HepG2 (cell line): ENCODE measurements at regions not wholly inside any gene's neighbourhood (a gene's known extent, or its start where the extent isn't known, plus 50 kb on each side); places are given as distances from the start of the nearest gene placed in this dataset.

Source experiments
- ARID5B ChIP-seq: IDR thresholded peaks from 2 replicates; pipeline ENCODE4 v1.4.0; 2020; ENCODE audit warnings: mild to moderate bottlenecking, missing genetic modification reagents
- CENPX ChIP-seq: sonication (generic); formaldehyde crosslinking; IDR thresholded peaks from 2 replicates; pipeline ENCODE4 v1.9.0; 2021; ENCODE audit warnings: mild to moderate bottlenecking, missing genetic modification reagents, moderate library complexity
- KLF6 ChIP-seq: IDR thresholded peaks from 2 replicates; pipeline ENCODE4 v1.8.0; 2016; ENCODE audit warnings: missing biosample characterization, missing genetic modification reagents
- RARA ChIP-seq: IDR thresholded peaks from 2 replicates; pipeline ENCODE4 v1.6.1; 2016; ENCODE audit warnings: missing genetic modification reagents, missing compliant biosample characterization
- ZBTB8A ChIP-seq: sonication (generic); formaldehyde crosslinking; IDR thresholded peaks from 2 replicates; pipeline ENCODE4 v1.4.0; 2020; ENCODE audit warnings: mild to moderate bottlenecking, low read depth, missing genetic modification reagents, borderline replicate concordance
- ZNF468 ChIP-seq: sonication (generic); formaldehyde crosslinking; IDR thresholded peaks from 2 replicates; pipeline ENCODE4 v1.8.0; 2022; ENCODE audit warnings: mild to moderate bottlenecking, moderate library complexity, missing genetic modification reagents
- TF ChIP-seq, protein P1 (sequence below): sonication (generic); formaldehyde crosslinking; IDR thresholded peaks from 2 replicates; pipeline ENCODE4 v1.5.0; 2020; ENCODE audit warnings: mild to moderate bottlenecking, missing genetic modification reagents, borderline replicate concordance

GRCh38 chr12:74145328-74145727 lies 392.3 kb upstream of the ATXN7L3B start (continued):
- no peak for TF ChIP-seq ARID5B (CRISPR knock-in tag)
- TF ChIP-seq KLF6 (CRISPR knock-in tag), result no peak
- TF ChIP-seq, protein P1, sequence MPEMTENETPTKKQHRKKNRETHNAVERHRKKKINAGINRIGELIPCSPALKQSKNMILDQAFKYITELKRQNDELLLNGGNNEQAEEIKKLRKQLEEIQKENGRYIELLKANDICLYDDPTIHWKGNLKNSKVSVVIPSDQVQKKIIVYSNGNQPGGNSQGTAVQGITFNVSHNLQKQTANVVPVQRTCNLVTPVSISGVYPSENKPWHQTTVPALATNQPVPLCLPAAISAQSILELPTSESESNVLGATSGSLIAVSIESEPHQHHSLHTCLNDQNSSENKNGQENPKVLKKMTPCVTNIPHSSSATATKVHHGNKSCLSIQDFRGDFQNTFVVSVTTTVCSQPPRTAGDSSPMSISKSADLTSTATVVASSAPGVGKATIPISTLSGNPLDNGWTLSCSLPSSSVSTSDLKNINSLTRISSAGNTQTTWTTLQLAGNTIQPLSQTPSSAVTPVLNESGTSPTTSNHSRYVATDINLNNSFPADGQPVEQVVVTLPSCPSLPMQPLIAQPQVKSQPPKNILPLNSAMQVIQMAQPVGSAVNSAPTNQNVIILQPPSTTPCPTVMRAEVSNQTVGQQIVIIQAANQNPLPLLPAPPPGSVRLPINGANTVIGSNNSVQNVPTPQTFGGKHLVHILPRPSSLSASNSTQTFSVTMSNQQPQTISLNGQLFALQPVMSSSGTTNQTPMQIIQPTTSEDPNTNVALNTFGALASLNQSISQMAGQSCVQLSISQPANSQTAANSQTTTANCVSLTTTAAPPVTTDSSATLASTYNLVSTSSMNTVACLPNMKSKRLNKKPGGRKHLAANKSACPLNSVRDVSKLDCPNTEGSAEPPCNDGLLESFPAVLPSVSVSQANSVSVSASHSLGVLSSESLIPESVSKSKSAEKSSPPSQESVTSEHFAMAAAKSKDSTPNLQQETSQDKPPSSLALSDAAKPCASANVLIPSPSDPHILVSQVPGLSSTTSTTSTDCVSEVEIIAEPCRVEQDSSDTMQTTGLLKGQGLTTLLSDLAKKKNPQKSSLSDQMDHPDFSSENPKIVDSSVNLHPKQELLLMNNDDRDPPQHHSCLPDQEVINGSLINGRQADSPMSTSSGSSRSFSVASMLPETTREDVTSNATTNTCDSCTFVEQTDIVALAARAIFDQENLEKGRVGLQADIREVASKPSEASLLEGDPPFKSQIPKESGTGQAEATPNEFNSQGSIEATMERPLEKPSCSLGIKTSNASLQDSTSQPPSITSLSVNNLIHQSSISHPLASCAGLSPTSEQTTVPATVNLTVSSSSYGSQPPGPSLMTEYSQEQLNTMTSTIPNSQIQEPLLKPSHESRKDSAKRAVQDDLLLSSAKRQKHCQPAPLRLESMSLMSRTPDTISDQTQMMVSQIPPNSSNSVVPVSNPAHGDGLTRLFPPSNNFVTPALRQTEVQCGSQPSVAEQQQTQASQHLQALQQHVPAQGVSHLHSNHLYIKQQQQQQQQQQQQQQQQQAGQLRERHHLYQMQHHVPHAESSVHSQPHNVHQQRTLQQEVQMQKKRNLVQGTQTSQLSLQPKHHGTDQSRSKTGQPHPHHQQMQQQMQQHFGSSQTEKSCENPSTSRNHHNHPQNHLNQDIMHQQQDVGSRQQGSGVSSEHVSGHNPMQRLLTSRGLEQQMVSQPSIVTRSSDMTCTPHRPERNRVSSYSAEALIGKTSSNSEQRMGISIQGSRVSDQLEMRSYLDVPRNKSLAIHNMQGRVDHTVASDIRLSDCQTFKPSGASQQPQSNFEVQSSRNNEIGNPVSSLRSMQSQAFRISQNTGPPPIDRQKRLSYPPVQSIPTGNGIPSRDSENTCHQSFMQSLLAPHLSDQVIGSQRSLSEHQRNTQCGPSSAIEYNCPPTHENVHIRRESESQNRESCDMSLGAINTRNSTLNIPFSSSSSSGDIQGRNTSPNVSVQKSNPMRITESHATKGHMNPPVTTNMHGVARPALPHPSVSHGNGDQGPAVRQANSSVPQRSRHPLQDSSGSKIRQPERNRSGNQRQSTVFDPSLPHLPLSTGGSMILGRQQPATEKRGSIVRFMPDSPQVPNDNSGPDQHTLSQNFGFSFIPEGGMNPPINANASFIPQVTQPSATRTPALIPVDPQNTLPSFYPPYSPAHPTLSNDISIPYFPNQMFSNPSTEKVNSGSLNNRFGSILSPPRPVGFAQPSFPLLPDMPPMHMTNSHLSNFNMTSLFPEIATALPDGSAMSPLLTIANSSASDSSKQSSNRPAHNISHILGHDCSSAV, result no peak
- TF ChIP-seq CENPX (CRISPR knock-in tag), result no peak
- TF ChIP-seq RARA (CRISPR knock-in tag), result no peak
- no peak for TF ChIP-seq ZBTB8A
- no peak for TF ChIP-seq ZNF468 (CRISPR knock-in tag)
